ENCODE measurements at regions not wholly inside any gene's neighbourhood (a gene's known extent, or its start where the extent isn't known, plus 50 kb on each side); places are given as distances from the start of the nearest gene placed in this dataset.
A peak's percentile ranks its signal among the peaks of the same experiment; 100 is the strongest.

DNA sequence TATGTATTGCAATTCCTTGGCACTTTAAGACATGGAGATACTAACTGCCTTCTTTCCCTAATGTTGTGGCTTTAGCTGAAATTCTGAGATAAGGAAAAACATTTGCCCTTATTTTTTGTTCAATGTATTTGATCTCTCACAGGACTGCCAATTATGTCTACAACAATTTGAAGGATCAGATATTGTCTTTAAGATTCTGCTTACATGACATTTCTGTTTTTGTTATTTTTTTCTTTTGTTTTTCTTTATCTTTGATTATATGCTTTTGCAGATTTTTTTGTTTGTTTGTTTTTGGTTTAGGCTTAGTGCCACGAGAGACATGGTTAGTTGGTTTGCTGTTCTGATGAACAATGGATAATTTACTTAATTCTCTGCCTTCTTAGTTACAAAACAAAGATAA is 303.3 kb downstream of the TECRL start:
- WGBS, 2 experiments (ENCODE audit: insufficient coverage in 1 of 2, insufficient read length in 1 of 2) = 50% methylated on average over 1 of the region's 1 CpG; no CpG with 5 or more reads in 1 of the 2 experiments
- peaks cover 28% of the 10 kb centered on the region for H3K4me1 Mint-ChIP-seq
- no peak for TF ChIP-seq CTCF (conservative IDR thresholded peaks at IDR 0.05)
- H3K27me3 Mint-ChIP-seq (ENCODE audit: insufficient read depth) = no peaks in the 10 kb centered on the region
- H3K27ac ChIP-seq (ENCODE audit: low read depth, low read length) = no peak overlapping the region
- no peaks in the 10 kb centered on the region for H3K27me3 ChIP-seq (ENCODE audit: control insufficient read depth, insufficient read depth, low read length, poor library complexity, severe bottlenecking)
- no peaks in the 10 kb centered on the region for H3K9me3 ChIP-seq (ENCODE audit: control insufficient read depth, low read length)
- H3K9ac ChIP-seq (ENCODE audit: extremely low read depth, low read length, poor library complexity, severe bottlenecking) = no peak overlapping the region
- peak overlapping the region; percentile 46 for H3K27ac Mint-ChIP-seq
- H3K36me3 ChIP-seq (ENCODE audit: control insufficient read depth, insufficient read depth, low read length) = no peaks in the 10 kb centered on the region
- H3K4me3 Mint-ChIP-seq = no peak overlapping the region
- no peak overlapping the region for H3K4me3 ChIP-seq (ENCODE audit: low read length)
- DNase-seq = no peak
- H3K36me3 Mint-ChIP-seq (ENCODE audit: low read depth) = no peaks in the 10 kb centered on the region
- no peaks in the 10 kb centered on the region for H3K9me3 Mint-ChIP-seq
- H3K4me1 ChIP-seq (ENCODE audit: control insufficient read depth, insufficient read depth, low read length) = peaks cover 3% of the 10 kb centered on the region

DNA sequence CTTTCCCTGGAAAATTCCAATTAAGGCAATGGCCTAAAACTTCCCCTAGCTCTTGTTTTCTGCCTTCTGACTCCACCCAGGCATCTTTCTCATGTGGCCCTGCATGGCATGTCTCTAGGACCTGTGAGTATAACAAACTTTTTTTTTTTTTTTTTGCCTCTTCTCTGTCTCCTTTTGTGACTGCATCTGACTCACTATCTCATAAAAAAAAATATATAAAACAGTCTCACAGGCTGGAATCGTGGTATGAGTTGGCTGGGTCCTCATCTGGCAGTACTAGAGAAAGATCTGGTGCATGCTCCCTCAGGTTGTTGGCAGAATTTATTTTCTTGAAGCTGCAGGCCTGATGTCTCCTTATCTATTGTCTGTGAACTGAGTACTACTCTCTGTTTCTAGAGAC is 313.9 kb downstream of the TECRL start:
- Histone ChIP-seq H3K36me3 (ENCODE audit: control insufficient read depth, insufficient read depth, low read length) (no peaks in the 10 kb centered on the region), H3K27me3 (ENCODE audit: control insufficient read depth, insufficient read depth, low read length, poor library complexity, severe bottlenecking) (no peaks in the 10 kb centered on the region), H3K4me3 (ENCODE audit: low read length) (no peak overlapping the region), H3K9me3 (ENCODE audit: control insufficient read depth, low read length) (no peaks in the 10 kb centered on the region), H3K9ac (ENCODE audit: extremely low read depth, low read length, poor library complexity, severe bottlenecking) (no peak overlapping the region), H3K27ac (ENCODE audit: low read depth, low read length) (no peak overlapping the region), H3K4me1 (ENCODE audit: control insufficient read depth, insufficient read depth, low read length) (no peaks in the 10 kb centered on the region)
- no peak for DNase-seq
- WGBS, 2 experiments (ENCODE audit: insufficient coverage in 1 of 2, insufficient read length in 1 of 2) = 94% methylated on average over 1 of the region's 1 CpG; no CpG with 5 or more reads in 1 of the 2 experiments
- H3K27ac Mint-ChIP-seq = no peak overlapping the region
- H3K4me3 Mint-ChIP-seq = no peak overlapping the region
- no peaks in the 10 kb centered on the region for H3K9me3 Mint-ChIP-seq
- H3K4me1 Mint-ChIP-seq = no peaks in the 10 kb centered on the region
- no peaks in the 10 kb centered on the region for H3K36me3 Mint-ChIP-seq (ENCODE audit: low read depth)
- TF ChIP-seq CTCF (conservative IDR thresholded peaks at IDR 0.05) = no peak
- H3K27me3 Mint-ChIP-seq (ENCODE audit: insufficient read depth) = no peaks in the 10 kb centered on the region

DNA sequence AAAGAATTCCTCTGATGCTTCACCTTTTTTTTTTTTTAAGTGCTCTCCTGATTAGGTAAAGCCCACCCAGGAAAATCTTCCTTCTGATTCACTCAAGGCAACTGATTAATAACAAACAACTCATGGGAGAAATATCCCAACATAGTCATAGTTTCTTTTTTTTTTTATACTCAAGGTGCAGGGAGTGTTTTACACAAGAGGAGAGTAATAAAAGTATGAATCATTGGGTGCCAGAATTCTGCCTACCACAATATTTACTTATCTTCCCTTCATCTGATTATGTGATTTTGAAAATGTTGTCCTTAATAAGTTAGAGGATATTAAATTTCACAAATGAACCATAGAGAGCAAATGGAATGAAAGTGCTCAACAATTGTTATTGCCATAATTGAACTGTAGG is 329.9 kb downstream of the TECRL start:
- Histone ChIP-seq H3K9me3 (ENCODE audit: control insufficient read depth, low read length) (no peaks in the 10 kb centered on the region), H3K27me3 (ENCODE audit: control insufficient read depth, insufficient read depth, low read length, poor library complexity, severe bottlenecking) (no peaks in the 10 kb centered on the region), H3K4me1 (ENCODE audit: control insufficient read depth, insufficient read depth, low read length) (no peaks in the 10 kb centered on the region), H3K36me3 (ENCODE audit: control insufficient read depth, insufficient read depth, low read length) (no peaks in the 10 kb centered on the region), H3K4me3 (ENCODE audit: low read length) (no peak overlapping the region), H3K27ac (ENCODE audit: low read depth, low read length) (no peak overlapping the region), H3K9ac (ENCODE audit: extremely low read depth, low read length, poor library complexity, severe bottlenecking) (no peak overlapping the region)
- DNase-seq = no peak
- no peak overlapping the region for H3K27ac Mint-ChIP-seq
- H3K36me3 Mint-ChIP-seq (ENCODE audit: low read depth) = no peaks in the 10 kb centered on the region
- no peaks in the 10 kb centered on the region for H3K4me1 Mint-ChIP-seq
- no peak overlapping the region for H3K4me3 Mint-ChIP-seq
- no peak for TF ChIP-seq CTCF (conservative IDR thresholded peaks at IDR 0.05)
- H3K27me3 Mint-ChIP-seq (ENCODE audit: insufficient read depth) = no peaks in the 10 kb centered on the region
- H3K9me3 Mint-ChIP-seq = peaks cover 1% of the 10 kb centered on the region
